Duodenal mucosa (tissue), 2 donors: ENCODE measurements at regions not wholly inside any gene's neighbourhood (a gene's known extent, or its start where the extent isn't known, plus 50 kb on each side); places are given as distances from the start of the nearest gene placed in this dataset.

Source experiments
- H3K27ac ChIP-seq: one replicate; pipeline ENCODE4 v1.7.0; 2013; ENCODE audit warnings: low read depth, low read length
- H3K27me3 ChIP-seq, 2 donors: one replicate each; pipeline ENCODE4 v1.7.0; 2013; ENCODE audit warnings: low read length in 2 of 2, control low read depth in 1 of 2; ENCODE audit not compliant: insufficient read depth in 2 of 2, control insufficient read depth in 1 of 2
- H3K36me3 ChIP-seq, 2 donors: one replicate each; pipeline ENCODE4 v1.7.0; 2013; ENCODE audit warnings: low read length in 2 of 2, control low read depth in 1 of 2; ENCODE audit not compliant: insufficient read depth in 2 of 2, control insufficient read depth in 1 of 2
- H3K4me1 ChIP-seq, 2 donors: one replicate each; pipeline ENCODE4 v1.7.0; 2013; ENCODE audit warnings: low read length in 2 of 2, control low read depth in 1 of 2; ENCODE audit not compliant: insufficient read depth in 2 of 2, control insufficient read depth in 1 of 2
- H3K4me3 ChIP-seq, 2 donors: one replicate each; pipeline ENCODE4 v1.7.0; 2013; ENCODE audit warnings: low read length in 2 of 2, low read depth in 1 of 2
- H3K9ac ChIP-seq, 2 donors: one replicate each; pipeline ENCODE4 v1.7.0; 2013; ENCODE audit warnings: low read length in 2 of 2, low read depth in 1 of 2
- H3K9me3 ChIP-seq, 2 donors: one replicate each; pipeline ENCODE4 v1.7.0; 2013; ENCODE audit warnings: low read length in 2 of 2, control low read depth in 1 of 2; ENCODE audit not compliant: control insufficient read depth in 1 of 2

- H3K4me1 ChIP-seq: no peaks in the 10 kb centered on the region
- H3K27ac ChIP-seq: no peak overlapping the region
- H3K27me3 ChIP-seq: no peaks in the 10 kb centered on the region
- no peak overlapping the region for H3K9ac ChIP-seq
- H3K36me3 ChIP-seq: peaks cover 0 to 4% of the 10 kb centered on the region in 2 donors
- peaks cover 4 to 25% of the 10 kb centered on the region in 2 donors for H3K9me3 ChIP-seq
- no peak overlapping the region for H3K4me3 ChIP-seq
Observed at GRCh38 chr2:185942855-185943254, 204.3 kb downstream of the FSIP2 start.

- no peak overlapping the region for H3K4me3 ChIP-seq
Observed at GRCh38 chr2:185947722-185948121, 209.1 kb downstream of the FSIP2 start.

GRCh38 chr2:185952100-185952499 is 213.5 kb downstream of the FSIP2 start:
- H3K36me3 ChIP-seq: no peaks in the 10 kb centered on the region
- no peaks in the 10 kb centered on the region for H3K9me3 ChIP-seq
- no peak overlapping the region for H3K4me3 ChIP-seq
- H3K9ac ChIP-seq: no peak overlapping the region
- no peak overlapping the region for H3K27ac ChIP-seq
- H3K4me1 ChIP-seq: no peaks in the 10 kb centered on the region
- no peaks in the 10 kb centered on the region for H3K27me3 ChIP-seq

More at GRCh38 chr2:185947722-185948121, 209.1 kb downstream of the FSIP2 start:
- no peaks in the 10 kb centered on the region for H3K27me3 ChIP-seq
- H3K4me1 ChIP-seq: no peaks in the 10 kb centered on the region
- H3K9ac ChIP-seq: no peak overlapping the region
- H3K9me3 ChIP-seq: peaks cover 4 to 21% of the 10 kb centered on the region in 2 donors
- H3K27ac ChIP-seq: no peak overlapping the region
- peaks cover 0 to 4% of the 10 kb centered on the region in 2 donors for H3K36me3 ChIP-seq

GRCh38 chr2:185954389-185954788 is 215.8 kb downstream of the FSIP2 start:
- no peak overlapping the region for H3K4me3 ChIP-seq
- no peaks in the 10 kb centered on the region for H3K9me3 ChIP-seq
- no peak overlapping the region for H3K9ac ChIP-seq
- H3K36me3 ChIP-seq: no peaks in the 10 kb centered on the region
- H3K27ac ChIP-seq: no peak overlapping the region
- H3K4me1 ChIP-seq: no peaks in the 10 kb centered on the region
- H3K27me3 ChIP-seq: no peaks in the 10 kb centered on the region

GRCh38 chr2:185955050-185955449 is 216.4 kb downstream of the FSIP2 start:
- Histone ChIP-seq H3K27me3 (no peaks in the 10 kb centered on the region), H3K9ac (no peak overlapping the region), H3K9me3 (peaks cover 0 to 1% of the 10 kb centered on the region in 2 donors), H3K36me3 (no peaks in the 10 kb centered on the region), H3K27ac (no peak overlapping the region), H3K4me3 (no peak overlapping the region), H3K4me1 (no peaks in the 10 kb centered on the region)

- Histone ChIP-seq H3K4me1 (peaks cover 5% of the 10 kb centered on the region in 2 donors), H3K27ac (no peak overlapping the region), H3K9ac (no peak overlapping the region), H3K9me3 (peaks cover 4 to 6% of the 10 kb centered on the region in 2 donors), H3K27me3 (no peaks in the 10 kb centered on the region), H3K36me3 (no peaks in the 10 kb centered on the region), H3K4me3 (no peak overlapping the region)
Observed at GRCh38 chr2:185967335-185967734, 228.7 kb downstream of the FSIP2 start.

GRCh38 chr2:185970148-185970852 is 231.7 kb downstream of the FSIP2 start:
- no peaks in the 10 kb centered on the region for H3K27me3 ChIP-seq
- peaks cover 8 to 9% of the 10 kb centered on the region in 2 donors for H3K9me3 ChIP-seq
- H3K9ac ChIP-seq: no peak overlapping the region
- no peaks in the 10 kb centered on the region for H3K36me3 ChIP-seq
- no peak overlapping the region for H3K27ac ChIP-seq
- peaks cover 5% of the 10 kb centered on the region in 2 donors for H3K4me1 ChIP-seq
- no peak overlapping the region for H3K4me3 ChIP-seq

- no peaks in the 10 kb centered on the region for H3K9me3 ChIP-seq
- no peak overlapping the region for H3K27ac ChIP-seq
- no peaks in the 10 kb centered on the region for H3K4me1 ChIP-seq
- no peak overlapping the region for H3K4me3 ChIP-seq
- no peaks in the 10 kb centered on the region for H3K27me3 ChIP-seq
- H3K9ac ChIP-seq: no peak overlapping the region
- no peaks in the 10 kb centered on the region for H3K36me3 ChIP-seq
Observed at GRCh38 chr2:185978634-185979407, 240.2 kb downstream of the FSIP2 start.

- no peaks in the 10 kb centered on the region for H3K27me3 ChIP-seq
- no peak overlapping the region for H3K27ac ChIP-seq
- H3K36me3 ChIP-seq: no peaks in the 10 kb centered on the region
- H3K9ac ChIP-seq: no peak overlapping the region
- H3K4me1 ChIP-seq: no peaks in the 10 kb centered on the region
- no peaks in the 10 kb centered on the region for H3K9me3 ChIP-seq
- no peak overlapping the region for H3K4me3 ChIP-seq
Observed at GRCh38 chr2:185979546-185980071, 241.0 kb downstream of the FSIP2 start.

- Histone ChIP-seq H3K4me3 (no peak overlapping the region), H3K36me3 (no peaks in the 10 kb centered on the region), H3K27me3 (no peaks in the 10 kb centered on the region), H3K4me1 (no peaks in the 10 kb centered on the region), H3K27ac (no peak overlapping the region), H3K9ac (no peak overlapping the region), H3K9me3 (no peaks in the 10 kb centered on the region)
Observed at GRCh38 chr2:185980944-185981343, 242.3 kb downstream of the FSIP2 start.
